ENCODE measurements at regions not wholly inside any gene's neighbourhood (a gene's known extent, or its start where the extent isn't known, plus 50 kb on each side); places are given as distances from the start of the nearest gene placed in this dataset.

DNA sequence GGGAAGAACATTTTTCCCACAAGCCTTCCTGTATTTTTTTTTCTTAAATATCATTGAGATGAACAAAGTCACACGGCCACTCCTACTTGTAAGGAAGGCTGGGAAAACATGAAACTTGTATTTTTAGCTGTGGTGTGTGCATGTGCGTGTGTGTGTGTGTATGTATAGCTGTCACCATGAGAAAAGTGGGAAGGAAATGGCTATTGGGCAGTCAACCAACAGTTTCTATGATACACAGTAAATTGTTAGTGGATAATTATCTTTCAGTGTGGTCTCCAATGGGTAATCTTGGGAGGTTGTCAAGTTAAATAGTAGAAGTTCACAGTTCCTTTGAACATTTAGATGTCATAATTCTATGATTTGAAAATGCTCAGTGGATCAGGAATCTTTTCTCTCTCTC, 132.7 kb upstream of the USP24 start:
- TF ChIP-seq EZH2 (IDR thresholded peaks at IDR 0.05; ENCODE audit: insufficient read depth, poor library complexity, severe bottlenecking) (no peak), EZH2phosphoT487 (IDR thresholded peaks at IDR 0.05; ENCODE audit: insufficient read depth, low read depth) (no peak)
